ENCODE measurements at regions not wholly inside any gene's neighbourhood (a gene's known extent, or its start where the extent isn't known, plus 50 kb on each side); places are given as distances from the start of the nearest gene placed in this dataset.

- TF ChIP-seq, protein P1, sequence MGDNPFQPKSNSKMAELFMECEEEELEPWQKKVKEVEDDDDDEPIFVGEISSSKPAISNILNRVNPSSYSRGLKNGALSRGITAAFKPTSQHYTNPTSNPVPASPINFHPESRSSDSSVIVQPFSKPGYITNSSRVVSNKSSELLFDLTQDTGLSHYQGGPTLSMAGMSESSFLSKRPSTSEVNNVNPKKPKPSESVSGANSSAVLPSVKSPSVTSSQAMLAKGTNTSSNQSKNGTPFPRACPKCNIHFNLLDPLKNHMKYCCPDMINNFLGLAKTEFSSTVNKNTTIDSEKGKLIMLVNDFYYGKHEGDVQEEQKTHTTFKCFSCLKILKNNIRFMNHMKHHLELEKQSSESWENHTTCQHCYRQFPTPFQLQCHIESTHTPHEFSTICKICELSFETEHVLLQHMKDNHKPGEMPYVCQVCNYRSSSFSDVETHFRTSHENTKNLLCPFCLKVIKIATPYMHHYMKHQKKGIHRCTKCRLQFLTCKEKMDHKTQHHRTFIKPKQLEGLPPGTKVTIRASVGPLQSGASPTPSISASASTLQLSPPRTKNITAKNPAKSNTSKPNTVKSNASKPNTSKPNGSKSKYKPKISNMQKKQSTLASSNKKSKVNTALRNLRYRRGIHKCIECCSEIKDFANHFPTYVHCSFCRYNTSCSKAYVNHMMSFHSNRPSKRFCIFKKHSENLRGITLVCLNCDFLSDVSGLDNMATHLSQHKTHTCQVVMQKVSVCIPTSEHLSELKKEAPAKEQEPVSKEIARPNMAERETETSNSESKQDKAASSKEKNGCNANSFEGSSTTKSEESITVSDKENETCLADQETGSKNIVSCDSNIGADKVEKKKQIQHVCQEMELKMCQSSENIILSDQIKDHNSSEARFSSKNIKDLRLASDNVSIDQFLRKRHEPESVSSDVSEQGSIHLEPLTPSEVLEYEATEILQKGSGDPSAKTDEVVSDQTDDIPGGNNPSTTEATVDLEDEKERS (CRISPR knock-in tag; IDR thresholded peaks at IDR 0.05), result no peak
Measured at GRCh38 chr1:191290441-191290840, 812.8 kb upstream of the BRINP3 start (continued).

GRCh38 chr1:191305370-191305769 is 827.7 kb upstream of the BRINP3 start:
- H3K4me3 ChIP-seq (replicated peaks in 1 of 3; ENCODE audit: insufficient read depth in 1 of 3, low read depth in 2 of 3, low read length in 3 of 3), result no peak overlapping the region
- no peak for TF ChIP-seq ZNF713 (CRISPR knock-in tag; IDR thresholded peaks at IDR 0.05)
- no peak for TF ChIP-seq ZNF329 (CRISPR knock-in tag; IDR thresholded peaks at IDR 0.05; ENCODE audit: low read depth)
- TF ChIP-seq CEBPB (IDR thresholded peaks at IDR 0.05; ENCODE audit: borderline replicate concordance, low read depth, low read length), result 0 out of 2 replicates have a peak, but pooled peaks have one; percentile 23
- H3K9ac ChIP-seq (ENCODE audit: insufficient read depth, low read depth, low read length), result no peak overlapping the region
- POLR2A ChIA-PET, result no interaction called here
- ATAC-seq (no peak), DNase-seq (ENCODE audit: low spot score) (no peak), FAIRE-seq (no peak)
- intact Hi-C loops (cut with micrococcal nuclease; ENCODE audit: unreplicated experiment), result no loop called here
- H3K27me3 ChIP-seq (ENCODE audit: control insufficient read depth in 1 of 2, insufficient read depth in 2 of 2, low read length in 2 of 2), result no peaks in the 10 kb centered on the region; a peak in 1 of 5 replicates
- H3K36me3 ChIP-seq (replicated peaks in 1 of 2; ENCODE audit: control insufficient read depth in 1 of 2, insufficient read depth in 2 of 2, low read length in 2 of 2), result no peaks in the 10 kb centered on the region
- no peak overlapping the region for H3K4me2 ChIP-seq (ENCODE audit: low read depth, low read length)
- no peaks in the 10 kb centered on the region for H3K9me3 ChIP-seq (ENCODE audit: low read length)
- CTCF ChIA-PET (ENCODE audit: low intra/inter-chr PET ratio, low total read pairs), result no interaction called here
- no peak overlapping the region for H3K27ac ChIP-seq (ENCODE audit: extremely low read length, insufficient read depth, low read length)
- no peaks in the 10 kb centered on the region for H3K4me1 ChIP-seq (ENCODE audit: insufficient read depth, low read length)
- WGBS (ENCODE audit: low lambda C conversion rate), result 5% methylated on average over 1 of the region's 1 CpG
- in situ Hi-C loops (cut with HindIII; ENCODE audit: extremely low pct_ligation_motif_present, low pct_unique_long_range_greater_than_20kb), result no loop called here
- H2AFZ ChIP-seq (ENCODE audit: low read length), result no peak overlapping the region
- H3K79me2 ChIP-seq (ENCODE audit: insufficient read depth, low read length), result no peaks in the 10 kb centered on the region
- no TSS peak for BruUV-seq (replicated peaks)
- no peaks in the 10 kb centered on the region for H4K20me1 ChIP-seq (ENCODE audit: insufficient read depth, low read length)

DNA sequence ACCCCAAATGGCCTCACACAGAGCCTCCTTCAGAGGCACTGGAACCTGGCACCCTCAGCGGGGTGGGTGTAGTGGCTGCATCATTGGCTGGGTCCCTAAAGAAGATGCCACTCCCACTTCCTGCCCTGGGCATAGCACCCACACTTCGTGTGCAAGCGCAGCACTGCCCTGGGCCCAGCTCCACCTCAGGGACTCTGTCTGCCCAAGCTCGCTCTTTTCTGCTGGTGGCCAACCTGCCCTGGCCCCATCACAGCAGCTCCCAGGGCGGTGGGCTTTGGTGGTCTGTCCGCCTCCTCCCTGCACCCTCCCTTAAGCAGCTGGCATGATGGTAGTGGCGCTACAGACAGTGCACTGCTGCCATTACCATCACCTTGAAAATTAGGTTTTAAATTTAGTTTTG is 829.3 kb upstream of the BRINP3 start:
- no peaks in the 10 kb centered on the region for H3K79me2 ChIP-seq (ENCODE audit: insufficient read depth, low read length)
- no peak overlapping the region for H2AFZ ChIP-seq (ENCODE audit: low read length)
- ChIA-PET POLR2A (no interaction called here), CTCF (ENCODE audit: low intra/inter-chr PET ratio, low total read pairs) (no interaction called here)
- no peaks in the 10 kb centered on the region; a peak in 1 of 5 replicates for H3K27me3 ChIP-seq (ENCODE audit: control insufficient read depth in 1 of 2, insufficient read depth in 2 of 2, low read length in 2 of 2)
- intact Hi-C loops (cut with micrococcal nuclease; ENCODE audit: unreplicated experiment) (no loop called here), in situ Hi-C loops (cut with HindIII; ENCODE audit: extremely low pct_ligation_motif_present, low pct_unique_long_range_greater_than_20kb) (no loop called here)
- H3K4me1 ChIP-seq (ENCODE audit: insufficient read depth, low read length), result no peaks in the 10 kb centered on the region
- no peak for ATAC-seq
- H3K9ac ChIP-seq (ENCODE audit: insufficient read depth, low read depth, low read length), result no peak overlapping the region
- H3K9me3 ChIP-seq (ENCODE audit: low read length), result no peaks in the 10 kb centered on the region
- H4K20me1 ChIP-seq (ENCODE audit: insufficient read depth, low read length), result no peaks in the 10 kb centered on the region
- no peaks in the 10 kb centered on the region for H3K36me3 ChIP-seq (replicated peaks in 1 of 2; ENCODE audit: control insufficient read depth in 1 of 2, insufficient read depth in 2 of 2, low read length in 2 of 2)
- H3K4me2 ChIP-seq (ENCODE audit: low read depth, low read length), result no peak overlapping the region
- FAIRE-seq, result no peak
- H3K4me3 ChIP-seq (replicated peaks in 1 of 3; ENCODE audit: insufficient read depth in 1 of 3, low read depth in 2 of 3, low read length in 3 of 3), result no peak overlapping the region
- no peak overlapping the region for H3K27ac ChIP-seq (ENCODE audit: extremely low read length, insufficient read depth, low read length)
- no TSS peak for BruUV-seq (replicated peaks)
- DNase-seq (ENCODE audit: low spot score), result no peak
- WGBS (ENCODE audit: low lambda C conversion rate), result 12% methylated on average over 6 of the region's 7 CpGs
- TF ChIP-seq, protein P2, sequence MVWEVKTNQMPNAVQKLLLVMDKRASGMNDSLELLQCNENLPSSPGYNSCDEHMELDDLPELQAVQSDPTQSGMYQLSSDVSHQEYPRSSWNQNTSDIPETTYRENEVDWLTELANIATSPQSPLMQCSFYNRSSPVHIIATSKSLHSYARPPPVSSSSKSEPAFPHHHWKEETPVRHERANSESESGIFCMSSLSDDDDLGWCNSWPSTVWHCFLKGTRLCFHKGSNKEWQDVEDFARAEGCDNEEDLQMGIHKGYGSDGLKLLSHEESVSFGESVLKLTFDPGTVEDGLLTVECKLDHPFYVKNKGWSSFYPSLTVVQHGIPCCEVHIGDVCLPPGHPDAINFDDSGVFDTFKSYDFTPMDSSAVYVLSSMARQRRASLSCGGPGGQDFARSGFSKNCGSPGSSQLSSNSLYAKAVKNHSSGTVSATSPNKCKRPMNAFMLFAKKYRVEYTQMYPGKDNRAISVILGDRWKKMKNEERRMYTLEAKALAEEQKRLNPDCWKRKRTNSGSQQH (CRISPR knock-in tag; IDR thresholded peaks at IDR 0.05; ENCODE audit: low read depth), result no peak
- TF ChIP-seq ATF7-NPFF (CRISPR knock-in tag; IDR thresholded peaks at IDR 0.05; ENCODE audit: low read depth) (no peak), ZNF788 (CRISPR knock-in tag; IDR thresholded peaks at IDR 0.05; ENCODE audit: borderline replicate concordance) (no peak), PCBP1 (IDR thresholded peaks at IDR 0.05; ENCODE audit: borderline replicate concordance, low read depth, low read length) (no peak), KDM1A (CRISPR knock-in tag; IDR thresholded peaks at IDR 0.05) (no peak), ZNF274 (CRISPR knock-in tag; IDR thresholded peaks at IDR 0.05) (no peak), HDAC2 (CRISPR knock-in tag; IDR thresholded peaks at IDR 0.05) (no peak), GATAD1 (CRISPR knock-in tag; IDR thresholded peaks at IDR 0.05) (no peak)
- TF ChIP-seq, protein P3, sequence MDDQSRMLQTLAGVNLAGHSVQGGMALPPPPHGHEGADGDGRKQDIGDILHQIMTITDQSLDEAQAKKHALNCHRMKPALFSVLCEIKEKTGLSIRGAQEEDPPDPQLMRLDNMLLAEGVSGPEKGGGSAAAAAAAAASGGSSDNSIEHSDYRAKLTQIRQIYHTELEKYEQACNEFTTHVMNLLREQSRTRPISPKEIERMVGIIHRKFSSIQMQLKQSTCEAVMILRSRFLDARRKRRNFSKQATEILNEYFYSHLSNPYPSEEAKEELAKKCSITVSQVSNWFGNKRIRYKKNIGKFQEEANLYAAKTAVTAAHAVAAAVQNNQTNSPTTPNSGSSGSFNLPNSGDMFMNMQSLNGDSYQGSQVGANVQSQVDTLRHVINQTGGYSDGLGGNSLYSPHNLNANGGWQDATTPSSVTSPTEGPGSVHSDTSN (CRISPR knock-in tag; IDR thresholded peaks at IDR 0.05; ENCODE audit: borderline replicate concordance), result no peak

Measured in HepG2 (cell line).